PFSK-1 (cell line): ENCODE measurements at regions not wholly inside any gene's neighbourhood (a gene's known extent, or its start where the extent isn't known, plus 50 kb on each side); places are given as distances from the start of the nearest gene placed in this dataset.

Source experiments
- FOXP2 ChIP-seq: optimal IDR thresholded peaks from 2 replicates; pipeline ENCODE3; 2011; ENCODE audit warnings: borderline replicate concordance, control low read depth, inconsistent platforms; ENCODE audit not compliant: insufficient read depth; ENCODE audit errors: extremely low read length, extremely low read depth
- POLR2AphosphoS5 ChIP-seq: IDR thresholded peaks from 2 replicates; pipeline ENCODE4 v1.6.1; 2012; ENCODE audit warnings: low read depth, mild to moderate bottlenecking, control low read depth, low read length, moderate library complexity
- REST ChIP-seq, 2 experiments: IDR thresholded peaks; 2 replicates each; pipeline versions ENCODE4 v1.6.1 to v1.8.0; 2011 to 2012; ENCODE audit warnings: low read depth in 2 of 2, low read length in 2 of 2, control low read depth in 1 of 2, inconsistent platforms in 1 of 2, mild to moderate bottlenecking in 1 of 2, moderate library complexity in 1 of 2; ENCODE audit not compliant: insufficient read depth in 1 of 2
- SIN3A ChIP-seq: IDR thresholded peaks from 2 replicates; pipeline ENCODE4 v1.6.1; 2012; ENCODE audit warnings: mild to moderate bottlenecking, low read length, moderate library complexity, borderline replicate concordance; ENCODE audit not compliant: insufficient read depth
- TAF1 ChIP-seq: IDR thresholded peaks from 2 replicates; pipeline ENCODE4 v1.6.1; 2012; ENCODE audit warnings: low read length, control low read depth, borderline replicate concordance; ENCODE audit not compliant: insufficient read depth

- TF ChIP-seq POLR2AphosphoS5, result no peak
- no peak for TF ChIP-seq FOXP2
- no peak for TF ChIP-seq REST (IDR thresholded peaks at IDR 0.05; ENCODE audit: insufficient read depth in 1 of 2, low read depth in 2 of 2, low read length in 2 of 2)
- no peak for TF ChIP-seq TAF1
- no peak for TF ChIP-seq SIN3A
Observed at GRCh38 chr22:49491726-49492125, 335.9 kb downstream of the BRD1 start.

- TF ChIP-seq FOXP2, result no peak
- no peak for TF ChIP-seq POLR2AphosphoS5
- no peak for TF ChIP-seq TAF1
- no peak for TF ChIP-seq REST (IDR thresholded peaks at IDR 0.05; ENCODE audit: insufficient read depth in 1 of 2, low read depth in 2 of 2, low read length in 2 of 2)
- no peak for TF ChIP-seq SIN3A
Observed at GRCh38 chr22:49491221-49491635, 336.4 kb downstream of the BRD1 start.

- TF ChIP-seq REST (IDR thresholded peaks at IDR 0.05; ENCODE audit: insufficient read depth in 1 of 2, low read depth in 2 of 2, low read length in 2 of 2) (no peak), FOXP2 (no peak), TAF1 (no peak), SIN3A (no peak), POLR2AphosphoS5 (no peak)
Observed at GRCh38 chr22:49490692-49491091, 337.0 kb downstream of the BRD1 start.

- TF ChIP-seq POLR2AphosphoS5 (no peak), TAF1 (no peak), SIN3A (no peak), FOXP2 (no peak), REST (IDR thresholded peaks at IDR 0.05; ENCODE audit: insufficient read depth in 1 of 2, low read depth in 2 of 2, low read length in 2 of 2) (no peak)
Observed at GRCh38 chr22:49489821-49490220, 337.9 kb downstream of the BRD1 start.

GRCh38 chr22:49488943-49489342 is 338.7 kb downstream of the BRD1 start:
- TF ChIP-seq TAF1 (no peak), FOXP2 (no peak), REST (IDR thresholded peaks at IDR 0.05; ENCODE audit: insufficient read depth in 1 of 2, low read depth in 2 of 2, low read length in 2 of 2) (no peak), SIN3A (no peak), POLR2AphosphoS5 (no peak)
